ENCODE measurements at regions not wholly inside any gene's neighbourhood (a gene's known extent, or its start where the extent isn't known, plus 50 kb on each side); places are given as distances from the start of the nearest gene placed in this dataset.
A peak's percentile ranks its signal among the peaks of the same experiment; 100 is the strongest.

DNA sequence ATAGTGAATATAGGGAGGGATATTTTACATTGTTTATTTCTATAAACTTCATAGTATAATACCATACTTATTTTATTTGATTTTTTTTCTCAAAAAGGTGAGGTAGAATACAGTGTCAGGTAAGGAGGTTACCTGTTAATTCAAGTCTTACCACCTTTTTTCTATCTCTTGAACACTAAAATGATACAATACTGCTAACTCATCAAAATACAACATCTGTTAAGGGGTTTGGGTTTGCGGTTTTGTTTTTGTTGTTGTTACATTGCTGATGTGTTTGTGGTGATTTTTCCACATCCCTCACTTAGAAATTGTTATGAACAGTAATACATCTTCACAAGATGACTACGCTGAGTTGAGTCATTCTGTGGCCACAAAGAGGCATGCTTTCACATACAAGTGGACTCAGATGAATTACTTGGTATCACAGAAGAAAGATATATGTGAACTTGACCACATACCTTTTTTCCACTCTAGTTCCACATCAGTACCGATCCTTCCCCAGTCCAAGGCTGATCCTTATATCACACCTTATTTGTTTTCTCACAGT lies 139.4 kb upstream of the ID4 start:
- no peak for ATAC-seq
- CTCF ChIA-PET, result no interaction called here
- POLR2A ChIA-PET, result no interaction called here

DNA sequence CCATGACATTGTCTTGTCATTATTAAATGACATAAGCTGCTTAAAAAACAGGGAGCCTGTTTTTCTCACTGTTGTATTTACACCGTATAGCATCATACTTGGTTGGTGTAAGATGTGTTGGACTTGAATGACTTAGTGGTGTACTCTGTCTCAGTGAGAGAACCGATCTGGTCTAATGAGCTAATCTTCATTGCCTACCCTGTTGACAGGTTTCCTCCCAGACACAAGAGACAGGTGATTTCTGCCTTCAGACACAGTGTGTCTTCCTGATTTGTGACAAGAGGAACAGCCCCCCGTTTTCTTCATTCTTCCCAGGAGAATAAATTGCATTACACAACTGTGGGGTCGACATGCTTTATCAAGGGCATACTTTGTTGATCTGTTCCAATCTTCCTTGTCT lies 137.2 kb upstream of the ID4 start:
- Histone ChIP-seq H3K9me2 (ENCODE audit: insufficient read depth) (no peaks in the 10 kb centered on the region), H2AFZ (ENCODE audit: low read depth, low read length, poor library complexity, severe bottlenecking) (no peak overlapping the region), H3K79me2 (ENCODE audit: insufficient read depth, low read length) (no peaks in the 10 kb centered on the region), H4K20me1 (ENCODE audit: insufficient read depth) (no peaks in the 10 kb centered on the region), H3K4me2 (ENCODE audit: low read length) (no peak overlapping the region), H3K4me3 (replicated peaks in 1 of 2; ENCODE audit: low read depth in 1 of 2, low read length in 2 of 2) (no peak overlapping the region), H3K27ac (ENCODE audit: low read depth, low read length) (no peak overlapping the region), H3K36me3 (ENCODE audit: control insufficient read depth in 1 of 2, insufficient read depth in 2 of 2, low read length in 2 of 2) (no peaks in the 10 kb centered on the region), H3K9ac (ENCODE audit: low read length) (no peak overlapping the region), H3K4me1 (ENCODE audit: control insufficient read depth in 1 of 2, insufficient read depth in 2 of 2, low read length in 2 of 2) (0 out of 4 replicates have a peak, but pooled peaks cover 0 to 4% of the 10 kb centered on the region in 2 experiments), H3K9me3 (ENCODE audit: control insufficient read depth in 1 of 2, insufficient read depth in 1 of 2, low read depth in 1 of 2, low read length in 2 of 2) (no peaks in the 10 kb centered on the region), H3K27me3 (ENCODE audit: insufficient read depth, low read length) (no peaks in the 10 kb centered on the region)
- DNase-seq (ENCODE audit: low read depth, low spot score) (no peak), ATAC-seq (no peak)
- intact Hi-C loops (cut with micrococcal nuclease), result no loop called here
- RAD21 ChIA-PET (ENCODE audit: low non-redundant PET in 1 of 2, low total read pairs in 2 of 2, uncharacterized antibody in 2 of 2, unreplicated experiment in 2 of 2), result no interaction called here
- no peak for TF ChIP-seq POLR2A (IDR thresholded peaks at IDR 0.05; ENCODE audit: borderline replicate concordance, extremely low read depth, insufficient read depth, insufficient read length)
- TF ChIP-seq ATF3 (IDR thresholded peaks at IDR 0.05), result no peak
- no peak for TF ChIP-seq POLR2AphosphoS5 (IDR thresholded peaks at IDR 0.05; ENCODE audit: low read depth, low read length)
- TF ChIP-seq ZBTB33 (IDR thresholded peaks at IDR 0.05; ENCODE audit: extremely low read depth, insufficient replicate concordance, low read length), result no peak
- TF ChIP-seq, protein P1, sequence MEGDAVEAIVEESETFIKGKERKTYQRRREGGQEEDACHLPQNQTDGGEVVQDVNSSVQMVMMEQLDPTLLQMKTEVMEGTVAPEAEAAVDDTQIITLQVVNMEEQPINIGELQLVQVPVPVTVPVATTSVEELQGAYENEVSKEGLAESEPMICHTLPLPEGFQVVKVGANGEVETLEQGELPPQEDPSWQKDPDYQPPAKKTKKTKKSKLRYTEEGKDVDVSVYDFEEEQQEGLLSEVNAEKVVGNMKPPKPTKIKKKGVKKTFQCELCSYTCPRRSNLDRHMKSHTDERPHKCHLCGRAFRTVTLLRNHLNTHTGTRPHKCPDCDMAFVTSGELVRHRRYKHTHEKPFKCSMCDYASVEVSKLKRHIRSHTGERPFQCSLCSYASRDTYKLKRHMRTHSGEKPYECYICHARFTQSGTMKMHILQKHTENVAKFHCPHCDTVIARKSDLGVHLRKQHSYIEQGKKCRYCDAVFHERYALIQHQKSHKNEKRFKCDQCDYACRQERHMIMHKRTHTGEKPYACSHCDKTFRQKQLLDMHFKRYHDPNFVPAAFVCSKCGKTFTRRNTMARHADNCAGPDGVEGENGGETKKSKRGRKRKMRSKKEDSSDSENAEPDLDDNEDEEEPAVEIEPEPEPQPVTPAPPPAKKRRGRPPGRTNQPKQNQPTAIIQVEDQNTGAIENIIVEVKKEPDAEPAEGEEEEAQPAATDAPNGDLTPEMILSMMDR (IDR thresholded peaks at IDR 0.05 in 2 of 3, conservative IDR thresholded peaks at IDR 0.05 in 1 of 3; ENCODE audit: borderline replicate concordance in 1 of 3, insufficient read depth in 1 of 3, low read depth in 2 of 3, low read length in 2 of 3), result no peak
- no peak for TF ChIP-seq SIN3A (IDR thresholded peaks at IDR 0.05; ENCODE audit: low read depth)
- TF ChIP-seq ZFX (IDR thresholded peaks at IDR 0.05), result no peak
- BruUV-seq (replicated peaks), result no TSS peak
- CTCF ChIA-PET, result no interaction called here
- POLR2A ChIA-PET, result no interaction called here

More for the DNA sequence above, 139.4 kb upstream of the ID4 start:
- Histone ChIP-seq H3K27me3 (ENCODE audit: insufficient read depth, low read length) (no peaks in the 10 kb centered on the region), H3K36me3 (ENCODE audit: control insufficient read depth in 1 of 2, insufficient read depth in 2 of 2, low read length in 2 of 2) (no peaks in the 10 kb centered on the region), H3K27ac (ENCODE audit: low read depth, low read length) (no peak overlapping the region), H3K4me3 (replicated peaks in 1 of 2; ENCODE audit: low read depth in 1 of 2, low read length in 2 of 2) (no peak overlapping the region), H3K79me2 (ENCODE audit: insufficient read depth, low read length) (no peaks in the 10 kb centered on the region), H3K9me3 (ENCODE audit: control insufficient read depth in 1 of 2, insufficient read depth in 1 of 2, low read depth in 1 of 2, low read length in 2 of 2) (no peaks in the 10 kb centered on the region), H3K9ac (ENCODE audit: low read length) (no peak overlapping the region), H3K4me1 (ENCODE audit: control insufficient read depth in 1 of 2, insufficient read depth in 2 of 2, low read length in 2 of 2) (0 out of 4 replicates have a peak, but pooled peaks cover 0 to 4% of the 10 kb centered on the region in 2 experiments), H3K9me2 (ENCODE audit: insufficient read depth) (no peaks in the 10 kb centered on the region), H3K4me2 (ENCODE audit: low read length) (no peak overlapping the region), H2AFZ (ENCODE audit: low read depth, low read length, poor library complexity, severe bottlenecking) (no peak overlapping the region), H4K20me1 (ENCODE audit: insufficient read depth) (no peaks in the 10 kb centered on the region)
- RAD21 ChIA-PET (ENCODE audit: low non-redundant PET in 1 of 2, low total read pairs in 2 of 2, uncharacterized antibody in 2 of 2, unreplicated experiment in 2 of 2), result no interaction called here
- 0 out of 2 replicates have a peak, but pooled peaks have one; percentile 5 for TF ChIP-seq SP1 (IDR thresholded peaks at IDR 0.05; ENCODE audit: low read depth)
- no peak for TF ChIP-seq ZFX (IDR thresholded peaks at IDR 0.05)
- TF ChIP-seq RAD21 (IDR thresholded peaks at IDR 0.05; ENCODE audit: low read depth), result peak; percentile 11; the same call in 1 of the 2 replicates
- TF ChIP-seq CBX3 (IDR thresholded peaks at IDR 0.05; ENCODE audit: low read depth), result 0 out of 2 replicates have a peak, but pooled peaks have one; percentile 26
- TF ChIP-seq JUND (IDR thresholded peaks at IDR 0.05), result 0 out of 2 replicates have a peak, but pooled peaks have one; percentile 23
- DNase-seq (ENCODE audit: low read depth, low spot score), result no peak
- no TSS peak for BruUV-seq (replicated peaks)
- intact Hi-C loops (cut with micrococcal nuclease), result no loop called here
